D721Med (cell line): ENCODE measurements at regions not wholly inside any gene's neighbourhood (a gene's known extent, or its start where the extent isn't known, plus 50 kb on each side); places are given as distances from the start of the nearest gene placed in this dataset.
"Not testable (repeated sequence)": the region's sequence is repeated elsewhere in the genome, so short reads cannot be mapped to it uniquely, and the experiment has no call there.

ENCODE experiments used
- DNase-seq: peaks from one replicate; pipeline ENCODE4 v3.0.0; 2011; ENCODE audit warnings: low spot score; ENCODE audit not compliant: insufficient read length
- FAIRE-seq: peaks from 2 replicates; lab custom pipeline; 2011; peaks lifted over from hg19 to GRCh38; lab: Jason Lieb, UNC
- CTCF ChIP-seq: IDR thresholded peaks from 2 replicates; pipeline ENCODE4 v1.5.1; 2012; ENCODE audit warnings: mild to moderate bottlenecking, control low read depth; ENCODE audit not compliant: insufficient read depth; ENCODE audit errors: missing control alignments

- FAIRE-seq (no peak), DNase-seq (no peak)
Observed at GRCh38 chr4:114043116-114043515, 63.7 kb upstream of the ARSJ start.

GRCh38 chr4:114044351-114044750, 64.9 kb upstream of the ARSJ start:
- FAIRE-seq, DNase-seq: not testable (repeated sequence)

More at GRCh38 chr4:114043116-114043515, 63.7 kb upstream of the ARSJ start:
- TF ChIP-seq CTCF, result no peak

- FAIRE-seq (no peak), DNase-seq (no peak)
- TF ChIP-seq CTCF, result no peak
Observed at GRCh38 chr4:114046331-114046730, 66.9 kb upstream of the ARSJ start.

GRCh38 chr4:114048154-114048553, 68.7 kb upstream of the ARSJ start:
- not testable (repeated sequence) for DNase-seq, FAIRE-seq

GRCh38 chr4:114052227-114052626, 72.8 kb upstream of the ARSJ start:
- no peak for TF ChIP-seq CTCF
- FAIRE-seq (no peak), DNase-seq (no peak)

GRCh38 chr4:114056599-114056998, 77.2 kb upstream of the ARSJ start:
- FAIRE-seq, result no peak
- no peak for TF ChIP-seq CTCF
- no peak for DNase-seq

GRCh38 chr4:114057746-114058145, 78.3 kb upstream of the ARSJ start:
- FAIRE-seq (no peak), DNase-seq (no peak)
- TF ChIP-seq CTCF, result no peak

- DNase-seq (no peak), FAIRE-seq (no peak)
- no peak for TF ChIP-seq CTCF
Observed at GRCh38 chr4:114062499-114062898, 83.1 kb upstream of the ARSJ start.

- no peak for FAIRE-seq
- no peak for DNase-seq
- TF ChIP-seq CTCF, result no peak
Observed at GRCh38 chr4:114072781-114073180, 93.3 kb upstream of the ARSJ start.
